Kidney (tissue), 13 donors: ENCODE measurements at regions not wholly inside any gene's neighbourhood (a gene's known extent, or its start where the extent isn't known, plus 50 kb on each side); places are given as distances from the start of the nearest gene placed in this dataset.

ENCODE experiments used
- DNase-seq, 5 donors: peaks; one replicate each; pipeline ENCODE4 v3.0.0-alpha.2; 2013 to 2020
- FAIRE-seq: peaks from 2 replicates; lab custom pipeline; 2012; peaks lifted over from hg19 to GRCh38; lab: Jason Lieb, UNC
- H3K27ac ChIP-seq, 2 donors: one replicate each; pipeline ENCODE4 v1.7.0; 2013; ENCODE audit warnings: low read depth in 2 of 2, low read length in 2 of 2, inconsistent platforms in 1 of 2
- H3K27me3 ChIP-seq: one replicate; pipeline ENCODE4 v1.7.1; 2013; ENCODE audit warnings: low read length, inconsistent platforms; ENCODE audit not compliant: control insufficient read depth, insufficient read depth
- H3K36me3 ChIP-seq, 3 donors: one replicate each; pipeline versions ENCODE4 v1.7.0 to v1.7.1; 2013; ENCODE audit warnings: low read length in 3 of 3, control low read depth in 1 of 3, inconsistent platforms in 1 of 3; ENCODE audit not compliant: insufficient read depth in 3 of 3, control insufficient read depth in 2 of 3
- H3K4me1 ChIP-seq, 3 donors: one replicate each; pipeline versions ENCODE4 v1.7.0 to v1.7.1; 2013; ENCODE audit warnings: low read length in 3 of 3, inconsistent platforms in 1 of 3, low read depth in 1 of 3; ENCODE audit not compliant: control insufficient read depth in 2 of 3, insufficient read depth in 2 of 3
- H3K4me3 ChIP-seq, 3 donors: one replicate each; pipeline versions ENCODE4 v1.7.0 to v1.8.1; 2013; ENCODE audit warnings: low read length in 3 of 3, control low read depth in 1 of 3, inconsistent platforms in 1 of 3
- H3K9ac ChIP-seq, 3 donors: one replicate each; pipeline versions ENCODE4 v1.7.0 to v1.7.1; 2013; ENCODE audit warnings: low read length in 3 of 3, control low read depth in 1 of 3, inconsistent platforms in 1 of 3
- H3K9me3 ChIP-seq, 3 donors: one replicate each; pipeline versions ENCODE4 v1.7.0 to v1.7.1; 2013; ENCODE audit warnings: low read length in 3 of 3, control low read depth in 1 of 3, inconsistent platforms in 1 of 3; ENCODE audit not compliant: control insufficient read depth in 2 of 3, insufficient read depth in 1 of 3
- CTCF ChIP-seq: IDR thresholded peaks from 3 replicates; pipeline ENCODE4 v1.5.1; 2012; ENCODE audit warnings: mild to moderate bottlenecking, moderate library complexity, borderline replicate concordance; ENCODE audit not compliant: insufficient read depth; ENCODE audit errors: extremely low read depth
- intact Hi-C: fragments of 100-400 bp; cut with DNase I; formaldehyde crosslinking; loops from one replicate; pipeline ENCODE4 v1.11.1; 2022
- donor health status: control.
- donor health status: control.
- donor health status: control.
- donor health status: control.
- donor health status: control.
- donor health status: DM: yes; HTN: yes; CAD: no.
- donor health status: Normal renal cell carcinoma (clear cell type).

DNA sequence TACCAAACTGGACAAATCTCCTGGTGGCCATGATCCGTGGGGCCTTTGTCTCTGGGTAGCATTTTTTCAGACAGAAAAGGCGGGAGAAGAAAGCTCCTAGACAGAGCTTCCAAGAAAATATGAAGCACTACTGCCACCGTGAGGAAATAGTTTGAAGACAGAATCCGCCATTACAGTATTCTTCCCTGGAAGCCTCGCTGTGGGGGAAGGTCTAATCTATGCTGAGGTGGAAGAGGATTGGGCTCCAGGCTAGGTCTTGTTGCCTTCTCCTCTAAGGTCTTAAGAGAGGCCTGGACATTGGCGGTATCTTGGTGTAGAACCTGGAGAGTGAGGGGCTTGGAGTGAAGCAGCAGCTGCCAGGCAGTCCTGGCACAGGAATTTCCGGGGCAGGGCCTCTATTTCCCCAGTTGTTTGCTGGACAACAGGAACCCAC is 218.9 kb downstream of the OR13H1 start:
- Histone ChIP-seq H3K4me1 (no peaks in the 10 kb centered on the region), H3K27me3 (no peaks in the 10 kb centered on the region), H3K27ac (no peak overlapping the region), H3K4me3 (no peak overlapping the region), H3K9ac (no peak overlapping the region), H3K36me3 (no peaks in the 10 kb centered on the region), H3K9me3 (no peaks in the 10 kb centered on the region)
- intact Hi-C loops: no loop called here
- no peak for TF ChIP-seq CTCF
- DNase-seq: peak in 2 of 5 donors; percentile 79 to 94
- FAIRE-seq: no peak

- intact Hi-C loops: no loop called here
- Histone ChIP-seq H3K27me3 (no peaks in the 10 kb centered on the region), H3K4me1 (no peaks in the 10 kb centered on the region), H3K36me3 (no peaks in the 10 kb centered on the region), H3K27ac (no peak overlapping the region), H3K9ac (peak overlapping the region in 1 of 3 donors; percentile 47), H3K4me3 (peak overlapping the region in 1 of 3 donors; percentile 71), H3K9me3 (no peaks in the 10 kb centered on the region)
- peak; percentile 21 for TF ChIP-seq CTCF
- peak in 2 of 5 donors; percentile 89 to 96 for DNase-seq
- no peak for FAIRE-seq
Observed at GRCh38 chrX:131763674-131764073, 219.8 kb downstream of the OR13H1 start.

GRCh38 chrX:131764216-131764615 is 220.3 kb downstream of the OR13H1 start:
- Histone ChIP-seq H3K4me3 (peak overlapping the region in 1 of 3 donors; percentile 71), H3K9ac (peak overlapping the region in 1 of 3 donors; percentile 15), H3K4me1 (no peaks in the 10 kb centered on the region), H3K36me3 (no peaks in the 10 kb centered on the region), H3K27me3 (no peaks in the 10 kb centered on the region), H3K9me3 (no peaks in the 10 kb centered on the region), H3K27ac (no peak overlapping the region)
- TF ChIP-seq CTCF: no peak
- intact Hi-C loops: no loop called here
- FAIRE-seq (no peak), DNase-seq (no peak)
